OCI-LY3 (cell line): ENCODE measurements at regions not wholly inside any gene's neighbourhood (a gene's known extent, or its start where the extent isn't known, plus 50 kb on each side); places are given as distances from the start of the nearest gene placed in this dataset.

Experiments used
- EZH2phosphoT487 ChIP-seq: fragments of 200-600 bp; shearing (Covaris generic); IDR thresholded peaks from 2 replicates; pipeline ENCODE4 v1.6.1; 2018; ENCODE audit warnings: antibody characterized with exemption, mixed run types, low read depth
- TF ChIP-seq, protein P1 (sequence below): fragments of 200-600, 300-600 bp; sonication (generic); IDR thresholded peaks from 2 replicates; pipeline ENCODE4 v1.5.1; 2014; ENCODE audit warnings: antibody characterized with exemption, low read length, low read depth

DNA sequence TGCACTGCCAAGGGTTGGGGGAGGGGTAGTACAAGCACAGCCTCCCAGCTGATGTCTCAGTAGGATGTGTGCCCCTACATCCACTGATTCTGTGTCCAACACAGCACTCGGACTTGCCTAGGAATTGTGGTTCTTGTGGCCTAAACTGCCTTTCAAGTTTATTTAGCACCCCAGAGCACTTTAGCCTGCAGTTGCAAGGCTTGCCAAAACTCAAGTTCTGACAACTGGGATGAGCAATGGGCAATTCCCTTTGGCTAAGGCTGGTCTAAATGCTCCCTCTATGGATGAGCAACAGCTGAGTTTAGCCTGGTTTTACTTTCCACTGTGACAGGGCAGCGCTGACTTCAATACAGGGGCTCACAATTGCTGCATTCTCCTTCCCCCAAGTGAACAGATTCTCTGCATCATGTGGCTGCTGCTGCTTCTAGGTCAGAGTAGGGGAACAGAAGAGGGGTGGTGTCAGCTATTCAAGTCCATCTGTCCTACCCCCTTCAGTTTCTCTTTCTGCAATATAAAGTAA, 471.5 kb downstream of the PIK3C3 start:
- TF ChIP-seq, protein P1, sequence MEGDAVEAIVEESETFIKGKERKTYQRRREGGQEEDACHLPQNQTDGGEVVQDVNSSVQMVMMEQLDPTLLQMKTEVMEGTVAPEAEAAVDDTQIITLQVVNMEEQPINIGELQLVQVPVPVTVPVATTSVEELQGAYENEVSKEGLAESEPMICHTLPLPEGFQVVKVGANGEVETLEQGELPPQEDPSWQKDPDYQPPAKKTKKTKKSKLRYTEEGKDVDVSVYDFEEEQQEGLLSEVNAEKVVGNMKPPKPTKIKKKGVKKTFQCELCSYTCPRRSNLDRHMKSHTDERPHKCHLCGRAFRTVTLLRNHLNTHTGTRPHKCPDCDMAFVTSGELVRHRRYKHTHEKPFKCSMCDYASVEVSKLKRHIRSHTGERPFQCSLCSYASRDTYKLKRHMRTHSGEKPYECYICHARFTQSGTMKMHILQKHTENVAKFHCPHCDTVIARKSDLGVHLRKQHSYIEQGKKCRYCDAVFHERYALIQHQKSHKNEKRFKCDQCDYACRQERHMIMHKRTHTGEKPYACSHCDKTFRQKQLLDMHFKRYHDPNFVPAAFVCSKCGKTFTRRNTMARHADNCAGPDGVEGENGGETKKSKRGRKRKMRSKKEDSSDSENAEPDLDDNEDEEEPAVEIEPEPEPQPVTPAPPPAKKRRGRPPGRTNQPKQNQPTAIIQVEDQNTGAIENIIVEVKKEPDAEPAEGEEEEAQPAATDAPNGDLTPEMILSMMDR = no peak
- TF ChIP-seq EZH2phosphoT487 = no peak
